ENCODE measurements at regions not wholly inside any gene's neighbourhood (a gene's known extent, or its start where the extent isn't known, plus 50 kb on each side); places are given as distances from the start of the nearest gene placed in this dataset.

GRCh38 chr21:19864476-19864875 is 1133.7 kb upstream of the NCAM2 start:
- DNase-seq: no peak

- DNase-seq: no peak
These were observed 1127.5 kb upstream of the NCAM2 start for GRCh38 chr21:19870682-19871081.

- DNase-seq: no peak
These were observed 1123.7 kb upstream of the NCAM2 start for GRCh38 chr21:19874521-19874920.

GRCh38 chr21:19878133-19878532 is 1120.1 kb upstream of the NCAM2 start:
- no peak for DNase-seq

GRCh38 chr21:19899645-19900044 is 1098.6 kb upstream of the NCAM2 start:
- DNase-seq: no peak

- no peak for DNase-seq
These were observed 1098.1 kb upstream of the NCAM2 start for GRCh38 chr21:19900149-19900548.

GRCh38 chr21:19908390-19908789 is 1089.8 kb upstream of the NCAM2 start:
- DNase-seq: no peak

GRCh38 chr21:19914028-19914427 is 1084.2 kb upstream of the NCAM2 start:
- DNase-seq: no peak

- DNase-seq: no peak
These were observed 1077.0 kb upstream of the NCAM2 start for GRCh38 chr21:19921211-19921610.

- DNase-seq: no peak
These were observed 1076.1 kb upstream of the NCAM2 start for GRCh38 chr21:19922122-19922521.

- DNase-seq: no peak
These were observed 1062.7 kb upstream of the NCAM2 start for GRCh38 chr21:19935467-19935866.

GRCh38 chr21:19937619-19938018 is 1060.6 kb upstream of the NCAM2 start:
- DNase-seq: no peak

- no peak for DNase-seq
These were observed 1056.6 kb upstream of the NCAM2 start for GRCh38 chr21:19941626-19942025.

- no peak for DNase-seq
These were observed 1047.9 kb upstream of the NCAM2 start for GRCh38 chr21:19950347-19950746.

- DNase-seq: no peak
These were observed 1029.1 kb upstream of the NCAM2 start for GRCh38 chr21:19969156-19969555.

GRCh38 chr21:19981938-19982337 is 1016.3 kb upstream of the NCAM2 start:
- DNase-seq: no peak

GRCh38 chr21:19986396-19986795 is 1011.8 kb upstream of the NCAM2 start:
- no peak for DNase-seq

- no peak for DNase-seq
These were observed 1010.5 kb upstream of the NCAM2 start for GRCh38 chr21:19987671-19988070.

- no peak for DNase-seq
These were observed 1005.7 kb upstream of the NCAM2 start for GRCh38 chr21:19992540-19992939.

GRCh38 chr21:19993268-19993667 is 1004.9 kb upstream of the NCAM2 start:
- DNase-seq: no peak

GRCh38 chr21:19995253-19995652 is 1003.0 kb upstream of the NCAM2 start:
- DNase-seq: no peak

- no peak for DNase-seq
These were observed 999.8 kb upstream of the NCAM2 start for GRCh38 chr21:19998453-19998852.

GRCh38 chr21:19999369-20000272 is 998.6 kb upstream of the NCAM2 start:
- no peak for DNase-seq

GRCh38 chr21:20004367-20004766 is 993.8 kb upstream of the NCAM2 start:
- no peak for DNase-seq

All from occipital lobe (tissue), 1 donor.